ENCODE measurements at regions not wholly inside any gene's neighbourhood (a gene's known extent, or its start where the extent isn't known, plus 50 kb on each side); places are given as distances from the start of the nearest gene placed in this dataset.

DNA sequence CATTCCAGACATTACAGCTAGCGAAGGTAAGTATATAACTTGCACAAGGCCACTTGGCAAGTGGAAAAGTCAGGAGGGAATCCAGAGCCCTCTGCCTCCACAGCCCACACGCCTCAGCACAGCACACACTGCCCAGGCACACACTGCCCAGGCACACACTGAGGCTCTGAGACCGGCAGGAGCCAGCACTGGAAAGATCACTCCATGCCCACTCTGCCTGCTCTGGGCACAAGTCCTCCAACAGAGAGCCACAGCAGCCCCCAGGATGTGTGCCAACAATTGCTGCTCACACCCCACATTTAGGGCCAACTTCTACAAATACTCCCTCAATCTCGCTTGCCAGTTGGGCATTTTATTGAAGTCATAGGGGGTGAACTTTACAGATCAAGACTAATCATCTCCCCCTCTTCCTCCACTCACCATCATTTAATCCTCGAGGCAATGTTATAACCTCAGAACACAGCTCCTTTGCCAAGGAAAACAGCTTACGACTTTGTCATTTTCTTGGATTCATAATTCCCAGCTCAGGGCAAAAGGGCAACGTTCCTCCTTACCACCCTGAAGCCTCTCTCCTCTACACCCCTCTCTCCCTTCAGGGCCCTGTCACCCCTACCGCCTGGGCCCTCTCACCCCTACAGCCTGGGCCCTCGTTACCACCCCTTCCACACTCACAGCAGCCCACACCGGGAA lies 53.0 kb upstream of the TPM1 start:
- Histone ChIP-seq H3K9me1 (ENCODE audit: control insufficient read depth, extremely low read depth, insufficient read depth, low read length) (no peaks in the 10 kb centered on the region), H3K4me3 (ENCODE audit: control insufficient read depth in 2 of 3, extremely low read depth in 1 of 3, insufficient read depth in 2 of 3, low read depth in 1 of 3, low read length in 3 of 3) (no peak overlapping the region), H3K27me3 (ENCODE audit: control insufficient read depth, extremely low read depth, insufficient read depth, low read length) (peaks cover 4% of the 10 kb centered on the region), H3K9me3 (ENCODE audit: control insufficient read depth, low read depth, low read length) (no peaks in the 10 kb centered on the region), H3K27ac (ENCODE audit: control insufficient read depth, insufficient read depth, low read length) (no peak overlapping the region), H3K36me3 (ENCODE audit: control insufficient read depth in 2 of 2, extremely low read depth in 1 of 2, insufficient read depth in 2 of 2, low read length in 2 of 2) (no peaks in the 10 kb centered on the region), H3K4me2 (ENCODE audit: control insufficient read depth, extremely low read depth, insufficient read depth, low read depth, low read length) (no peak overlapping the region), H2AFZ (ENCODE audit: control insufficient read depth, low read length) (peak overlapping the region; percentile 57), H3K4me1 (ENCODE audit: control insufficient read depth, extremely low read depth, insufficient read depth, low read length) (no peaks in the 10 kb centered on the region), H4K20me1 (ENCODE audit: control insufficient read depth, extremely low read depth, insufficient read depth, low read length) (no peaks in the 10 kb centered on the region), H3K9ac (ENCODE audit: control insufficient read depth, extremely low read depth, insufficient read depth, low read length) (no peak overlapping the region), H3K79me2 (ENCODE audit: control insufficient read depth, insufficient read depth, low read length) (no peaks in the 10 kb centered on the region)
- dilution Hi-C loops (cut with MboI; ENCODE audit: extremely low pct_ligation_motif_present, low sequenced_read_pairs), result loop anchor here (10.0 kb wide), 1 partner anchor 65 kb away; no protein-coding TSS in a partner anchor
- DNase-seq (ENCODE audit: low read depth, low spot score) (no peak), FAIRE-seq (peak; percentile 13)
- TF ChIP-seq, protein P1, sequence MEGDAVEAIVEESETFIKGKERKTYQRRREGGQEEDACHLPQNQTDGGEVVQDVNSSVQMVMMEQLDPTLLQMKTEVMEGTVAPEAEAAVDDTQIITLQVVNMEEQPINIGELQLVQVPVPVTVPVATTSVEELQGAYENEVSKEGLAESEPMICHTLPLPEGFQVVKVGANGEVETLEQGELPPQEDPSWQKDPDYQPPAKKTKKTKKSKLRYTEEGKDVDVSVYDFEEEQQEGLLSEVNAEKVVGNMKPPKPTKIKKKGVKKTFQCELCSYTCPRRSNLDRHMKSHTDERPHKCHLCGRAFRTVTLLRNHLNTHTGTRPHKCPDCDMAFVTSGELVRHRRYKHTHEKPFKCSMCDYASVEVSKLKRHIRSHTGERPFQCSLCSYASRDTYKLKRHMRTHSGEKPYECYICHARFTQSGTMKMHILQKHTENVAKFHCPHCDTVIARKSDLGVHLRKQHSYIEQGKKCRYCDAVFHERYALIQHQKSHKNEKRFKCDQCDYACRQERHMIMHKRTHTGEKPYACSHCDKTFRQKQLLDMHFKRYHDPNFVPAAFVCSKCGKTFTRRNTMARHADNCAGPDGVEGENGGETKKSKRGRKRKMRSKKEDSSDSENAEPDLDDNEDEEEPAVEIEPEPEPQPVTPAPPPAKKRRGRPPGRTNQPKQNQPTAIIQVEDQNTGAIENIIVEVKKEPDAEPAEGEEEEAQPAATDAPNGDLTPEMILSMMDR (optimal IDR thresholded peaks at IDR 0.05 in 1 of 3, IDR thresholded peaks at IDR 0.05 in 1 of 3, conservative IDR thresholded peaks at IDR 0.05 in 1 of 3; ENCODE audit: extremely low read depth in 1 of 3, insufficient read depth in 2 of 3, low read length in 3 of 3), result no peak
- no peak for TF ChIP-seq EZH2 (IDR thresholded peaks at IDR 0.05; ENCODE audit: low read length)

- Histone ChIP-seq H3K4me2 (ENCODE audit: control insufficient read depth, extremely low read depth, insufficient read depth, low read depth, low read length) (no peak overlapping the region), H3K4me3 (ENCODE audit: control insufficient read depth in 2 of 3, extremely low read depth in 1 of 3, insufficient read depth in 2 of 3, low read depth in 1 of 3, low read length in 3 of 3) (no peak overlapping the region), H3K27ac (ENCODE audit: control insufficient read depth, insufficient read depth, low read length) (no peak overlapping the region), H3K79me2 (ENCODE audit: control insufficient read depth, insufficient read depth, low read length) (no peaks in the 10 kb centered on the region), H3K27me3 (ENCODE audit: control insufficient read depth, extremely low read depth, insufficient read depth, low read length) (no peaks in the 10 kb centered on the region), H3K9me1 (ENCODE audit: control insufficient read depth, extremely low read depth, insufficient read depth, low read length) (no peaks in the 10 kb centered on the region), H4K20me1 (ENCODE audit: control insufficient read depth, extremely low read depth, insufficient read depth, low read length) (no peaks in the 10 kb centered on the region), H3K9ac (ENCODE audit: control insufficient read depth, extremely low read depth, insufficient read depth, low read length) (no peak overlapping the region), H3K36me3 (ENCODE audit: control insufficient read depth in 2 of 2, extremely low read depth in 1 of 2, insufficient read depth in 2 of 2, low read length in 2 of 2) (no peaks in the 10 kb centered on the region), H3K9me3 (ENCODE audit: control insufficient read depth, low read depth, low read length) (no peaks in the 10 kb centered on the region), H3K4me1 (ENCODE audit: control insufficient read depth, extremely low read depth, insufficient read depth, low read length) (no peaks in the 10 kb centered on the region), H2AFZ (ENCODE audit: control insufficient read depth, low read length) (no peak overlapping the region)
- DNase-seq (ENCODE audit: low read depth, low spot score) (no peak), FAIRE-seq (no peak)
- TF ChIP-seq, protein P1 (optimal IDR thresholded peaks at IDR 0.05 in 1 of 3, IDR thresholded peaks at IDR 0.05 in 1 of 3, conservative IDR thresholded peaks at IDR 0.05 in 1 of 3; ENCODE audit: extremely low read depth in 1 of 3, insufficient read depth in 2 of 3, low read length in 3 of 3), result no peak
- TF ChIP-seq EZH2 (IDR thresholded peaks at IDR 0.05; ENCODE audit: low read length), result no peak
- dilution Hi-C loops (cut with MboI; ENCODE audit: extremely low pct_ligation_motif_present, low sequenced_read_pairs), result loop anchor here (10.0 kb wide), 1 partner anchor 67 kb away; no protein-coding TSS in a partner anchor
Measured at GRCh38 chr15:62991698-62992097, 50.8 kb upstream of the TPM1 start.

Measured in keratinocyte (primary cell).